ENCODE measurements at regions not wholly inside any gene's neighbourhood (a gene's known extent, or its start where the extent isn't known, plus 50 kb on each side); places are given as distances from the start of the nearest gene placed in this dataset.

DNA sequence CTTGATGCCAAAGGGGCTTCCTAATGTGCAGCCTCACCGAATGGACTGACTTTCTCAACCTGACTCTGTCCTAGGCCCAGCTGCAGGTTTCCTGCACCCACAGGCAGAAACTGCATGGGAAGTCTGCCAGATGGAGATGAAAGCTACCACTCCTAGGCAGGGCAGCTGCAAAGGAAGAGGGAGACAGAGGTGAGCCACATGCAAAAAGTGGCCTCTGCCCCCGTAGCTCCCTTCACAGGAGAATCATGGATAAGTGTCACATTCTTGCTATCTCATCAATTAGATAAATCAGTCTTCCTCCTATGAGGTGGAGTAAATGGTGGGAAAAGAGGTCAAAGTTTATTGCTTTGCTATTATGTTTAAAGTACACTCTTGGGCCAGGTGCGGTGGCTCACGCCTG lies 191.3 kb downstream of the ALDH8A1 start:
- Histone ChIP-seq H4K20me1 (ENCODE audit: insufficient read depth, low read length) (no peaks in the 10 kb centered on the region), H3F3A (ENCODE audit: insufficient read depth, low read length) (no peaks in the 10 kb centered on the region), H3K4me1 (ENCODE audit: low read length) (no peaks in the 10 kb centered on the region), H2AFZ (ENCODE audit: low read length) (no peak overlapping the region), H3K4me3 (ENCODE audit: low read length) (no peak overlapping the region), H3K27me3 (replicated peaks; ENCODE audit: insufficient read depth, low read length) (no peaks in the 10 kb centered on the region), H3K9me3 (replicated peaks; ENCODE audit: insufficient read depth, low read length) (no peaks in the 10 kb centered on the region), H3K9me2 (replicated peaks; ENCODE audit: insufficient read depth, low read length) (no peaks in the 10 kb centered on the region), H3K79me2 (ENCODE audit: low read length) (no peaks in the 10 kb centered on the region), H3K4me2 (ENCODE audit: low read depth, low read length) (no peak overlapping the region), H3K9ac (ENCODE audit: low read length) (no peak overlapping the region), H3K27ac (ENCODE audit: low read length) (no peak overlapping the region), H3K36me3 (replicated peaks; ENCODE audit: insufficient read depth, low read length) (no peaks in the 10 kb centered on the region)
- DNase-seq, result no peak
- TF ChIP-seq EZH2 (optimal IDR thresholded peaks at IDR 0.05; ENCODE audit: low read depth, low read length) (no peak), EZH2phosphoT487 (IDR thresholded peaks at IDR 0.05; ENCODE audit: low read length) (no peak)
- TF ChIP-seq, protein P1, sequence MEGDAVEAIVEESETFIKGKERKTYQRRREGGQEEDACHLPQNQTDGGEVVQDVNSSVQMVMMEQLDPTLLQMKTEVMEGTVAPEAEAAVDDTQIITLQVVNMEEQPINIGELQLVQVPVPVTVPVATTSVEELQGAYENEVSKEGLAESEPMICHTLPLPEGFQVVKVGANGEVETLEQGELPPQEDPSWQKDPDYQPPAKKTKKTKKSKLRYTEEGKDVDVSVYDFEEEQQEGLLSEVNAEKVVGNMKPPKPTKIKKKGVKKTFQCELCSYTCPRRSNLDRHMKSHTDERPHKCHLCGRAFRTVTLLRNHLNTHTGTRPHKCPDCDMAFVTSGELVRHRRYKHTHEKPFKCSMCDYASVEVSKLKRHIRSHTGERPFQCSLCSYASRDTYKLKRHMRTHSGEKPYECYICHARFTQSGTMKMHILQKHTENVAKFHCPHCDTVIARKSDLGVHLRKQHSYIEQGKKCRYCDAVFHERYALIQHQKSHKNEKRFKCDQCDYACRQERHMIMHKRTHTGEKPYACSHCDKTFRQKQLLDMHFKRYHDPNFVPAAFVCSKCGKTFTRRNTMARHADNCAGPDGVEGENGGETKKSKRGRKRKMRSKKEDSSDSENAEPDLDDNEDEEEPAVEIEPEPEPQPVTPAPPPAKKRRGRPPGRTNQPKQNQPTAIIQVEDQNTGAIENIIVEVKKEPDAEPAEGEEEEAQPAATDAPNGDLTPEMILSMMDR (IDR thresholded peaks at IDR 0.05; ENCODE audit: low read length), result no peak

DNA sequence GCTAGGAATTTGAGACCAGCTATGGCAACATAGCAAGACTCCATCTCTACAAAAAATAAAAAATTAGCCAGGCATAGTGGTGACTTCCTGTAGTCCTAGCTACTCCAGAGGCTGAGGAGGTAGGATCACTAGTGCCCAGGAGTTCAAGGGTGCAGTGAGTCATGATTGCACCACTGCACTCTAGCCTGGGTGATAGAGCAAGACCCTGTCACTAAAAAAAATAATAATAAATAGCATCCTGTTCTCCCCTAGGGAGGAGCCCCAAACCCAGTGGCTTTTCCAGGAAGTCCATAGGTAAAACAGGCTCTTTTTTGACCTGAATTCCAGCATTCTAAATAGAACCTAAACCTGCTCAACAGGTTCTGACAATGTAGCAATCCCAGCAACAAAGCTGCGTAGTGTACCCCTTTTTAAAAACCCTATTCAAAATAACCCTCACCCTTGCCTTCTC lies 192.0 kb downstream of the ALDH8A1 start:
- TF ChIP-seq, protein P1 (IDR thresholded peaks at IDR 0.05; ENCODE audit: low read length), result no peak
- TF ChIP-seq EZH2 (optimal IDR thresholded peaks at IDR 0.05; ENCODE audit: low read depth, low read length), result no peak
- no peak for TF ChIP-seq EZH2phosphoT487 (IDR thresholded peaks at IDR 0.05; ENCODE audit: low read length)
- Histone ChIP-seq H3K36me3 (replicated peaks; ENCODE audit: insufficient read depth, low read length) (no peaks in the 10 kb centered on the region), H3K79me2 (ENCODE audit: low read length) (no peaks in the 10 kb centered on the region), H3F3A (ENCODE audit: insufficient read depth, low read length) (no peaks in the 10 kb centered on the region), H4K20me1 (ENCODE audit: insufficient read depth, low read length) (no peaks in the 10 kb centered on the region), H3K4me3 (ENCODE audit: low read length) (no peak overlapping the region), H3K4me2 (ENCODE audit: low read depth, low read length) (no peak overlapping the region), H3K9me3 (replicated peaks; ENCODE audit: insufficient read depth, low read length) (no peaks in the 10 kb centered on the region), H3K27me3 (replicated peaks; ENCODE audit: insufficient read depth, low read length) (no peaks in the 10 kb centered on the region), H2AFZ (ENCODE audit: low read length) (no peak overlapping the region), H3K4me1 (ENCODE audit: low read length) (no peaks in the 10 kb centered on the region), H3K9ac (ENCODE audit: low read length) (no peak overlapping the region), H3K9me2 (replicated peaks; ENCODE audit: insufficient read depth, low read length) (no peaks in the 10 kb centered on the region), H3K27ac (ENCODE audit: low read length) (no peak overlapping the region)
- DNase-seq, result no peak

GRCh38 chr6:134756374-134757025 lies 193.4 kb downstream of the ALDH8A1 start:
- no peak overlapping the region for H3K4me2 ChIP-seq (ENCODE audit: low read depth, low read length)
- H3K9me3 ChIP-seq (replicated peaks; ENCODE audit: insufficient read depth, low read length), result no peaks in the 10 kb centered on the region
- no peaks in the 10 kb centered on the region for H3K27me3 ChIP-seq (replicated peaks; ENCODE audit: insufficient read depth, low read length)
- H3F3A ChIP-seq (ENCODE audit: insufficient read depth, low read length), result no peaks in the 10 kb centered on the region
- H3K4me1 ChIP-seq (ENCODE audit: low read length), result no peaks in the 10 kb centered on the region
- H3K9ac ChIP-seq (ENCODE audit: low read length), result no peak overlapping the region
- no peaks in the 10 kb centered on the region for H3K79me2 ChIP-seq (ENCODE audit: low read length)
- TF ChIP-seq EZH2phosphoT487 (IDR thresholded peaks at IDR 0.05; ENCODE audit: low read length), result no peak
- TF ChIP-seq EZH2 (optimal IDR thresholded peaks at IDR 0.05; ENCODE audit: low read depth, low read length), result no peak
- TF ChIP-seq, protein P1 (IDR thresholded peaks at IDR 0.05; ENCODE audit: low read length), result no peak
- DNase-seq, result no peak
- H3K4me3 ChIP-seq (ENCODE audit: low read length), result no peak overlapping the region
- no peaks in the 10 kb centered on the region for H3K9me2 ChIP-seq (replicated peaks; ENCODE audit: insufficient read depth, low read length)
- no peak overlapping the region for H2AFZ ChIP-seq (ENCODE audit: low read length)
- no peaks in the 10 kb centered on the region for H3K36me3 ChIP-seq (replicated peaks; ENCODE audit: insufficient read depth, low read length)
- H4K20me1 ChIP-seq (ENCODE audit: insufficient read depth, low read length), result no peaks in the 10 kb centered on the region
- no peak overlapping the region for H3K27ac ChIP-seq (ENCODE audit: low read length)
